ENCODE measurements at regions not wholly inside any gene's neighbourhood (a gene's known extent, or its start where the extent isn't known, plus 50 kb on each side); places are given as distances from the start of the nearest gene placed in this dataset.

DNA sequence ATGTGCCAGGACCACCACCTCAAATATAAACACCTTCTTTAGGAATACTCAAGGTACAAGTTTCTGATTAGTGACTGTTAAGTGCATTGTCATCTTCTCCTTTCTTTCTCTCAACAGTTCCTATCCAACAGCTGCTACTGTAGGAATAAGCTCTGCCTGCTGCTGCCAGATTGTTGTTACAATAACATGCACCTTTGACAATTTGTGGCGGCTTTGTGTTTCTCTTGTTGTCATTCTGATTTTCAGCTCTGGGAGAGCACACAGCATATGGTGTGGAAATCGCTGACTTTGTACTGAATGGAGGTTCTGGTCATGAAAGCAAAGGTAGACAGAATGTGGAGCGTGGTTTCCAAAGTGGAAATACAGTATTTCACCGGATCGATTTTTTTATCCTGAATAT, 182.8 kb downstream of the SEC23IP start:
- peaks cover 12% of the 10 kb centered on the region for H3K4me1 ChIP-seq
- H3K27ac Mint-ChIP-seq, result no peak overlapping the region
- peaks cover 11% of the 10 kb centered on the region for H3F3A ChIP-seq (ENCODE audit: low read depth)
- H3K79me2 ChIP-seq (ENCODE audit: low read depth), result no peaks in the 10 kb centered on the region
- no peaks in the 10 kb centered on the region for H3K27me3 ChIP-seq
- DNase-seq (ENCODE audit: low spot score), result no peak
- no peak overlapping the region for H3K9ac ChIP-seq
- H4K20me1 ChIP-seq (ENCODE audit: low read depth), result no peaks in the 10 kb centered on the region
- H3K9me3 Mint-ChIP-seq, result peaks cover 3% of the 10 kb centered on the region
- H2AFZ ChIP-seq (replicated peaks), result peak overlapping the region; percentile 59
- no peaks in the 10 kb centered on the region for H3K9me3 ChIP-seq (ENCODE audit: low read depth)
- no peaks in the 10 kb centered on the region for H3K36me3 Mint-ChIP-seq
- no peak for TF ChIP-seq EZH2phosphoT487 (IDR thresholded peaks at IDR 0.05)
- no peak for TF ChIP-seq EZH2 (IDR thresholded peaks at IDR 0.05)
- no peak for TF ChIP-seq CTCF (IDR thresholded peaks at IDR 0.05)
- H3K4me3 Mint-ChIP-seq, result no peak overlapping the region
- no peak overlapping the region for H3K4me2 ChIP-seq
- no peak overlapping the region for H3K4me3 ChIP-seq
- peaks cover 10% of the 10 kb centered on the region for H3K4me1 Mint-ChIP-seq
- no peak overlapping the region for H3K27ac ChIP-seq
- H3K27me3 Mint-ChIP-seq (ENCODE audit: insufficient read depth, low read depth), result peaks cover 4% of the 10 kb centered on the region
- H3K36me3 ChIP-seq, result no peaks in the 10 kb centered on the region

GRCh38 chr10:120076996-120077706, 184.6 kb downstream of the SEC23IP start:
- no peak overlapping the region for H3K4me3 ChIP-seq
- peaks cover 11% of the 10 kb centered on the region for H3F3A ChIP-seq (ENCODE audit: low read depth)
- peak overlapping the region; percentile 54 for H3K4me2 ChIP-seq
- Mint-ChIP-seq H3K4me3 (no peak overlapping the region), H3K27me3 (ENCODE audit: insufficient read depth, low read depth) (peaks cover 4% of the 10 kb centered on the region), H3K9me3 (peaks cover 3% of the 10 kb centered on the region), H3K36me3 (no peaks in the 10 kb centered on the region), H3K4me1 (peaks cover 10% of the 10 kb centered on the region), H3K27ac (no peak overlapping the region)
- peaks cover 12% of the 10 kb centered on the region for H3K4me1 ChIP-seq
- peak overlapping the region; percentile 100 for H2AFZ ChIP-seq (replicated peaks)
- H3K27ac ChIP-seq, result no peak overlapping the region
- H3K36me3 ChIP-seq, result no peaks in the 10 kb centered on the region
- H4K20me1 ChIP-seq (ENCODE audit: low read depth), result no peaks in the 10 kb centered on the region
- no peaks in the 10 kb centered on the region for H3K9me3 ChIP-seq (ENCODE audit: low read depth)
- no peak overlapping the region for H3K9ac ChIP-seq
- H3K79me2 ChIP-seq (ENCODE audit: low read depth), result no peaks in the 10 kb centered on the region
- DNase-seq (ENCODE audit: low spot score), result no peak
- TF ChIP-seq EZH2phosphoT487 (IDR thresholded peaks at IDR 0.05), result no peak
- TF ChIP-seq EZH2 (IDR thresholded peaks at IDR 0.05), result no peak
- TF ChIP-seq CTCF (IDR thresholded peaks at IDR 0.05), result no peak
- no peaks in the 10 kb centered on the region for H3K27me3 ChIP-seq

DNA sequence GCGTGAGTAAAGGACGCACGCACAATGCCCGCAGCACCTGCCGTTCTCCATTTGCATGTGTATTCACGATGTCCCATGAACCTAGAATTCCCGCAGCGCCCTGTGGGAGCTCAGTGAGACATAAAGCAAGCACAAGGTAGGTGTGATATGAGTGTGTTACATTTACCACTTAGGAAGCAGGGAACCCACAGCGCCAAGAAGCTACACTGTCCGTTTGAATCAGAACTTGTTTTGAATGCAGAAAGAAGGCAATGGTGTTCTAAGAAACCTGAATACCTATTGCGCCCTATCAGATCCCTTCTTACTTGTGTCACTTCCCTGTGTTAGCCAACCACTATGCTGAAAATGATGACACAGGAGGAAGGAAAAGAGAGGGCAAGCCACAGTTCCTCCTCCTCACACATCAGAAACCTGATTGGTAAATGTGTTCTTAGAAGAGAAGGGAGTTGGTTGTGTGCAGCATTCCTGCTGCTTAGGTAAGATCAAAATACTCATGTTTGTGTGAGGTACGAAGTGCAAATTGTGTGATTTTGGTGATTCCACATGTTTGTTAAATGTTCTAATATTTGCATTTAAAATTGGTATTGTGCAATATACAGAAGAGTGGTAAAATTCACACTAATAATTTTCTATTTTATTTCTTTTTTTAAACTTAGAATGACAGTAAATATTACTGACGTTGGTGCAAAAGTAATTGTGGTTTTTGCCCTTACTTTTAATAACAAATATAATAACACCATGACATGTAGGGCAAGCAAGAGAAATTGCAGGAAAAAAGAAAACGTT, 185.4 kb downstream of the SEC23IP start:
- peak overlapping the region; percentile 24 for H3K4me3 Mint-ChIP-seq
- H3K27ac Mint-ChIP-seq, result no peak overlapping the region

More for the DNA sequence above, 185.4 kb downstream of the SEC23IP start:
- Histone ChIP-seq H3K4me3 (no peak overlapping the region), H2AFZ (replicated peaks) (peak overlapping the region; percentile 100), H3F3A (ENCODE audit: low read depth) (peaks cover 11% of the 10 kb centered on the region), H3K4me1 (peaks cover 12% of the 10 kb centered on the region), H3K4me2 (peak overlapping the region; percentile 54), H4K20me1 (ENCODE audit: low read depth) (no peaks in the 10 kb centered on the region), H3K9ac (no peak overlapping the region), H3K79me2 (ENCODE audit: low read depth) (no peaks in the 10 kb centered on the region), H3K27me3 (no peaks in the 10 kb centered on the region), H3K36me3 (no peaks in the 10 kb centered on the region), H3K27ac (no peak overlapping the region), H3K9me3 (ENCODE audit: low read depth) (no peaks in the 10 kb centered on the region)
- peaks cover 3% of the 10 kb centered on the region for H3K9me3 Mint-ChIP-seq
- DNase-seq (ENCODE audit: low spot score), result peak; percentile 19
- peaks cover 4% of the 10 kb centered on the region for H3K27me3 Mint-ChIP-seq (ENCODE audit: insufficient read depth, low read depth)
- no peaks in the 10 kb centered on the region for H3K36me3 Mint-ChIP-seq
- TF ChIP-seq CTCF (IDR thresholded peaks at IDR 0.05) (no peak), EZH2 (IDR thresholded peaks at IDR 0.05) (no peak), EZH2phosphoT487 (IDR thresholded peaks at IDR 0.05) (no peak)
- H3K4me1 Mint-ChIP-seq, result peaks cover 10% of the 10 kb centered on the region

Data from neural progenitor cell (in vitro differentiated cells).